ENCODE measurements at regions not wholly inside any gene's neighbourhood (a gene's known extent, or its start where the extent isn't known, plus 50 kb on each side); places are given as distances from the start of the nearest gene placed in this dataset.
A peak's percentile ranks its signal among the peaks of the same experiment; 100 is the strongest.
"Not testable (repeated sequence)": the region's sequence is repeated elsewhere in the genome, so short reads cannot be mapped to it uniquely, and the experiment has no call there.

GRCh38 chr1:144140243-144140642 lies 168.5 kb upstream of the FAM72C start:
- DNase-seq (ENCODE audit: low read depth) = not testable (repeated sequence)

GRCh38 chr1:144105006-144105405 lies 133.2 kb upstream of the FAM72C start:
- DNase-seq (ENCODE audit: low read depth) = not testable (repeated sequence)

- DNase-seq (ENCODE audit: low read depth) = not testable (repeated sequence)
These were observed 132.4 kb upstream of the FAM72C start for GRCh38 chr1:144104000-144104677.

GRCh38 chr1:144103156-144103880 lies 131.5 kb upstream of the FAM72C start:
- DNase-seq (ENCODE audit: low read depth) = not testable (repeated sequence)

GRCh38 chr1:144102046-144102745 lies 130.4 kb upstream of the FAM72C start:
- not testable (repeated sequence) for DNase-seq (ENCODE audit: low read depth)

- DNase-seq (ENCODE audit: low read depth) = no peak
These were observed 129.7 kb upstream of the FAM72C start for GRCh38 chr1:144101397-144102045.

DNA sequence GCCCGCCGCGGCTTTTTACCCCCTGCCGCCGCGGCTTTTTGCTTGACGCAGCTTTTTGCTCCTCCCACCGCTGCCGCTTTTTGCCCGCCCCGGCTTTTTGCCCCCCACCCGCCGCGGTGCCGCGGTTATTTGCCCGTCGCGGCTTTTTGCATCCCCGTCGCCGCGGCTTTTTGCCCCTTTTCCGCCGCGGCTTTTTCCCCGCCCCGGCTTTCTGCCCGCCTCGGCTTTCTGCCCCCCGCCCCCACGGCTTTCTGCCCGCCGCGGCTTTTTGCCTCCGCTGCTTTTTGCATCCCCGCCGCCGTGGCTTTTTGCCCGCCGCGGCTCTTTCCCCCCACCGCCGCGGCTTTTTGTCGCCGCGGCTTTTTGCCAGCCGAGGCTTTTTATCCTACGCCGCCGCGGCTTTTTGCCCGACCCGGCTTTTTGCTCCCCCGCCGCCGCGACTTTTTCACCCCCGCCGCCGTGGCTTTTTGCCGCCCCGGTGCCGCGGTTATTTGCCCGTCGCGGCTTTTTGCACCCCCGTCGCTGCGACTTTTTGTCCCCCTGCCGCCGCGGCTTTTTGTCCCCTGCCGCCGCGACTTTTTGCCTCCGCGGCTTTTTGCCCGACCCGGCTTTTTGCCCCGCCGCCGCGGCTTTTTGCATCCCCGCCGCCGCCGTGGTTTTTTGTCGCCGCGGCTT lies 105.5 kb upstream of the FAM72C start:
- not testable (repeated sequence) for DNase-seq (ENCODE audit: low read depth)

- not testable (repeated sequence) for DNase-seq (ENCODE audit: low read depth)
These were observed 104.9 kb upstream of the FAM72C start for GRCh38 chr1:144076646-144077045.

DNA sequence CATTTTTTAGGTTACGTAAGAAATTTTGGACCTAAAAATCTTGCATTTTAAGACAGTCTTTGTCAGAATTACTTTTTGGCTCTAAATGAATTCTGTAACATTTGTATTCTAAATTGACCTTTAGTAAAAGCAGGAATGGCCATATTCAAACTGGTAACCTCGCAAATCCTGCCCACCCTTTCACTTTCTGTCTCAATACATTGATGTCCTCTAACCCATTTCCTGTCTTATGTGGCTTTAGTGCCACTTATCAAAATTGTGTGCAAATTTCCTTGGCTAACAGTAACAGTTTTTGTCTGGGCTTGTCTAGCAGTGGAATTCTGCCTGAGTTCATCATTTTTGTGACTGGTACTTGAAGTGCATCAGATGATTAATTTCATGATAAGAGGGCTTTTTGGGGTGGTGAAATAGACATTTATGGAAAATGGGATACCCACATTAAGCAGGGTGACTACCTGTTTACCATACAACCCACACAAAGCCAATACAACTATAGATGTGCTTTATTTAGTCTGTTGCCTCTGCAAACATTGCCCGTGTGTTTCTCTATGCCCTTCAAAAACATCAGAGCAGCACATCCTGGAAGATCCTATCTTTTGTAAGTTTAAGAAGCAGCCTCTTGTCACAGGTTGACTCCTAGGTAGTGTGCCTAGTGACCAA lies 98.7 kb upstream of the FAM72C start:
- DNase-seq (ENCODE audit: low read depth) = not testable (repeated sequence)

GRCh38 chr1:144067042-144067441 lies 95.3 kb upstream of the FAM72C start:
- DNase-seq (ENCODE audit: low read depth) = not testable (repeated sequence)

- not testable (repeated sequence) for DNase-seq (ENCODE audit: low read depth)
These were observed 94.5 kb upstream of the FAM72C start for GRCh38 chr1:144066071-144066813.

- not testable (repeated sequence) for DNase-seq (ENCODE audit: low read depth)
These were observed 93.7 kb upstream of the FAM72C start for GRCh38 chr1:144065299-144066060.

DNA sequence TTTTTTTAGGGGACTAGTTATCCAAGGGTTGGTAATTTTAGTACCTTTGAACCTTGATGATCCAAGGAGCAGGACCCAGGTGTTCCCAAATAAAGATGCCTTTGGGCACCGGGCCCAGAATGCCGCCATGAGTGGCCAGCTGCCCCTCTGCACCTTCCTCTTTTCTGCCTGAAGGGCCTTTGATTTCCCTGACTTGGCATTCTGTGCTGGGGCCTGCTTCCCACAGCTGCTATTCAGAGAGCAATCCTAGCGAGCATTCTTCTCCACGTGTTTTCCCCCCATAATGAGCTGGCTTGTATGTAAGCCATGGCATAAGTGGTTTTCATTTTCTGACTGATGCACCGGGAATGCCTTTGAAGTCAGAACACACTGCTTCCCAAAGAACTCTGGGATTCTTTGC lies 77.6 kb upstream of the FAM72C start:
- not testable (repeated sequence) for DNase-seq (ENCODE audit: low read depth)

GRCh38 chr1:144046645-144047044 lies 74.9 kb upstream of the FAM72C start:
- not testable (repeated sequence) for DNase-seq (ENCODE audit: low read depth)

- DNase-seq (ENCODE audit: low read depth) = peak; percentile 3
These were observed 74.2 kb upstream of the FAM72C start for GRCh38 chr1:144045751-144046546.

DNA sequence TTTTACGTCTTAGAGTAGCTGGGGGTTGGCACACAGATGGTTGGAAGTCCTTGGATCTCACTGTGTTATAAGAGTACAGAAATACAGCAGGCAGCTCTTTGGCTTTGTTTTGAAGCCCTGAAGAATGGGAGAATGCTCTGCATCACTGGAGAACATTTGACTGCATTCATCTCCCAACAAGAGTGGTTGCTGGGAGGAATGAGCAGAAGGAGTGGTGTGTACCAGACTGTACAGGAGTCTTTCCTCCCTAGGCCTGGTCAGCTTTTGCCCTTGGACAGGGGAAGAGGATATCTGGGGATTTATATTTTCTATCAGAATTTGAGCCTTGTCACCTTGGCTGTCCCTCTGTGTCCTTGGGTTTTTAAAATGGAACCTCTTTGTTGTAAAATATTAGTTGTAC lies 70.5 kb upstream of the FAM72C start:
- not testable (repeated sequence) for DNase-seq (ENCODE audit: low read depth)

DNA sequence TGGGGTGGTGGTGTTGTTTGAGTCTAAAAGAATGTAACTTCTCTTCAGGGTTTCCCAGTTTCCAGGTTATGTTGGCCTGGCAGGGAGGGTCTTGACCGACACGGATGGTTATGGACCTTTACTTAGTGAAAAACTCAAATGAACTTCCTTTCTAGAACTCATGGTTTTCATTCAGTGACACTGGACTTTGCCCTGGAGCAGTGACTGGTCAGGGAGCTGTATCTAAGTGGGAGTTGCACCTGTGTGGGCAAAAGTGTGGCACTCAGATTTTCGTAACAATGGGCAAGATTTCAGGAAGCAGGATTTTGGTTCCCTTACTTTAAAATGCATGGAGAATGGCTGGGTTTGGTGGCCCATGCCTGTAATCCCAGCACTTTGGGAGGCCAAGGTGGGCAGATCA lies 68.5 kb upstream of the FAM72C start:
- DNase-seq (ENCODE audit: low read depth) = not testable (repeated sequence)

- not testable (repeated sequence) for DNase-seq (ENCODE audit: low read depth)
These were observed 62.3 kb upstream of the FAM72C start for GRCh38 chr1:144034045-144034444.

DNA sequence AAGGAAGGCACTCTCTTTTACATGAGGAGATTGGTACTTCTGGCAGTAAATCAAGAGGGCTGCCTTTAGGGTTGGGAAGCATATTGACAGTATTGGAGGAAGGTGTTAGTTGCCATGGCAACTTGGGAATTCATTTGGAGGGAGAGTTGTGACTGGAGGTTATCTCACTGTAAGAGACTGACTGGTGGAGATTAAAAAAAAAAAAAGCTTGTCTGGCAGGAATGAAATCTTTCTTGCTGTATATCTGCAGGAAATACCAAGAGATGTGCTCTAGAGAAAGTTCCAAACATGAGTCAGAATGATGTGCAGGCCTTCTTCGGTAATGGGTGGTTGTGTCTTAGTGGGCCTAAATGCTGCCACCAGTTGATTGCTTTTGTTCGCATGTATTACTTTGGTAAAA lies 59.8 kb upstream of the FAM72C start:
- not testable (repeated sequence) for DNase-seq (ENCODE audit: low read depth)
